ENCODE measurements at regions not wholly inside any gene's neighbourhood (a gene's known extent, or its start where the extent isn't known, plus 50 kb on each side); places are given as distances from the start of the nearest gene placed in this dataset.

DNA sequence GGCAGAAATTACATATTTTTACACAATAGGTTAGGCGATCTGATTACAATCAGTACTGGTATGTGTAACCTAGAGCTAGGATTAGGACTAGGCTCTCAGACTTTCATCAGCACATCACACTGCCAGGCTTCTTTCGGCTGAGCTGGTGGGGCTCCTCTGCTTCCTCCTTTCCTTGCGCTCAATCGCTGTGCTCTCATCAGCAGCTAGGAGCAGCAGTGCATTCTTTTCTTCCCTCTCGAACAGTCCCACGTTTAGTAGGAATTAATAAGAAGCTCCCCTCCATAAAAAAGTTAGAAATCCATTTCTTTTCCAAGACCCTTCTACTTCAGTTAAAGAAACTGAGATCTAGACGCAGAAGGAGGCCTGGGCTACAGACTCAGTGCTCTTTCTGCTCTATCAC, 350.4 kb downstream of the SPRY1 start:
- H3K4me3 ChIP-seq, result no peak overlapping the region
- H3K4me1 ChIP-seq, result peaks cover 0 to 9% (median 0%) of the 10 kb centered on the region in 3 donors
- WGBS, 2 donors, result 79 to 80% methylated on average over 5 to 7 of the region's 7 CpGs
- H3K27ac ChIP-seq, result no peak overlapping the region
- no peaks in the 10 kb centered on the region for H3K36me3 ChIP-seq
- H3K9me3 ChIP-seq, result no peaks in the 10 kb centered on the region
- H3K27me3 ChIP-seq, result no peaks in the 10 kb centered on the region
- intact Hi-C loops (cut with DNase I), result no loop called here
- peak in 1 of 6 experiments; percentile 5 for TF ChIP-seq CTCF (IDR thresholded peaks at IDR 0.05)
- no peak for TF ChIP-seq POLR2A (IDR thresholded peaks at IDR 0.05)
- DNase-seq, result no peak

DNA sequence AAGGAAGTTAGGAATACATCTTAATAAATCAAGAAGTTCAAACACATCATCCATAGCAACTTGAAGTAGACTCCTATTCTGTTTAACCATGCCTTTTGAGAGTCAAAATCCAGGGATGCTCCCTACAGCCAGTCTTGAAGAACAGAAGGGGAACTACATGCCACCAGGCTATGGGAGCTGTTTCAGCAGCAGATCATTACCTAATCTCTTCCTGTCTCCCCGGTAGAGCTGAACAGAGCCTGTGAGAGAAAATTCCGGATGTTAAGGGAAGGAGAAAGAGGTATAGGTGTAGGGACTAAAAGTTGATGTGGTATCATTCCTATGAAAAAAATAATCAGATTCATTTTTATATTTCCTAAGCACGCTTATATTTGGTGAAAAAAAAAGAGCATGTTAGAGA, 352.2 kb downstream of the SPRY1 start:
- intact Hi-C loops (cut with DNase I), result no loop called here
- no peak for DNase-seq
- Histone ChIP-seq H3K9me3 (no peaks in the 10 kb centered on the region), H3K4me3 (no peak overlapping the region), H3K27me3 (no peaks in the 10 kb centered on the region), H3K4me1 (peaks cover 0 to 9% (median 0%) of the 10 kb centered on the region in 3 donors), H3K27ac (peak overlapping the region in 1 of 4 donors; percentile 6), H3K36me3 (no peaks in the 10 kb centered on the region)
- 60 to 76% methylated on average over 3 of the region's 3 CpGs for WGBS, 2 donors
- TF ChIP-seq CTCF (IDR thresholded peaks at IDR 0.05) (no peak), POLR2A (IDR thresholded peaks at IDR 0.05) (no peak)

DNA sequence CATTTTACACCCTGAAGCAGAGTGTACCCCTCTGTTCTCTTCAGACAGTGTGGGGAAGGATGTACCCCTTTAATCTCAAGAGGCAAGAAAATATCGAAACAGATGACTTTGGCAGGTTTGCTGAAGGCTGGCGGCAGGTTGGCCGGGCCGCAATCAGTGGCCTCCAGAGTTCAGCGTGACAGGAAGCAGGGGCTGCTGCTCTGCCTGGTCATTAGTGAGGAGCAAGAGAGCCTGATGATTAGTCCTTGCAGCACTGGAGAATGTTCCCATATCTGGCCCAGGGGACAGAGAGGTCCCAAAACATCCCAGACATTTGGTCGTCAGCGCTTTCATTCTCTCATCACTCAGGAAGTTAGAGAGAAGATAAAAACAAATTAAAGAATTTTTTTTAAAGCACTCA, 352.8 kb downstream of the SPRY1 start:
- TF ChIP-seq CTCF (IDR thresholded peaks at IDR 0.05) (no peak), POLR2A (IDR thresholded peaks at IDR 0.05) (no peak)
- WGBS, 2 donors, result 77 to 88% methylated on average over 7 of the region's 7 CpGs
- intact Hi-C loops (cut with DNase I), result no loop called here
- Histone ChIP-seq H3K4me3 (no peak overlapping the region), H3K27me3 (no peaks in the 10 kb centered on the region), H3K27ac (peak overlapping the region in 2 of 4 donors; percentile 6 to 34), H3K36me3 (no peaks in the 10 kb centered on the region), H3K9me3 (no peaks in the 10 kb centered on the region), H3K4me1 (peaks cover 0 to 9% (median 0%) of the 10 kb centered on the region in 3 donors)
- no peak for DNase-seq

GRCh38 chr4:123750044-123750443, 353.4 kb downstream of the SPRY1 start:
- H3K36me3 ChIP-seq, result no peaks in the 10 kb centered on the region
- peak overlapping the region in 1 of 4 donors; percentile 25 for H3K27ac ChIP-seq
- DNase-seq, result no peak
- intact Hi-C loops (cut with DNase I), result no loop called here
- no peak for TF ChIP-seq POLR2A (IDR thresholded peaks at IDR 0.05)
- no peak for TF ChIP-seq CTCF (IDR thresholded peaks at IDR 0.05)
- H3K9me3 ChIP-seq, result no peaks in the 10 kb centered on the region
- 47 to 74% methylated on average over 3 of the region's 3 CpGs for WGBS, 2 donors
- H3K4me3 ChIP-seq, result no peak overlapping the region
- H3K4me1 ChIP-seq, result peaks cover 0 to 3% (median 0%) of the 10 kb centered on the region in 3 donors
- no peaks in the 10 kb centered on the region for H3K27me3 ChIP-seq

GRCh38 chr4:123755655-123756054, 359.1 kb downstream of the SPRY1 start:
- Histone ChIP-seq H3K27me3 (no peaks in the 10 kb centered on the region), H3K4me1 (no peaks in the 10 kb centered on the region), H3K36me3 (no peaks in the 10 kb centered on the region), H3K4me3 (no peak overlapping the region), H3K9me3 (no peaks in the 10 kb centered on the region), H3K27ac (no peak overlapping the region)
- 52 to 80% methylated on average over 2 of the region's 2 CpGs for WGBS, 2 donors
- intact Hi-C loops (cut with DNase I), result no loop called here
- no peak for DNase-seq
- TF ChIP-seq POLR2A (IDR thresholded peaks at IDR 0.05) (no peak), CTCF (IDR thresholded peaks at IDR 0.05) (no peak)

Measured in esophagus squamous epithelium (tissue), 5 donors.